WERI-Rb-1 (cell line): ENCODE measurements at regions not wholly inside any gene's neighbourhood (a gene's known extent, or its start where the extent isn't known, plus 50 kb on each side); places are given as distances from the start of the nearest gene placed in this dataset.
"Not testable (repeated sequence)": the region's sequence is repeated elsewhere in the genome, so short reads cannot be mapped to it uniquely, and the experiment has no call there.

Source experiments
- DNase-seq: peaks from one replicate; pipeline ENCODE4 v3.0.0-alpha.2; 2020
- H3K27ac ChIP-seq: fragments of 250-450 bp; sonication (Bioruptor Pico); 2 replicates; pipeline ENCODE4 v1.5.1; 2020; ENCODE audit warnings: mild to moderate bottlenecking, moderate library complexity
- H3K27me3 ChIP-seq: fragments of 250-450 bp; sonication (Bioruptor Pico); 2 replicates; pipeline ENCODE4 v1.5.1; 2021; ENCODE audit warnings: mild to moderate bottlenecking, low read depth, moderate library complexity; ENCODE audit not compliant: insufficient read depth, severe bottlenecking
- H3K36me3 ChIP-seq: fragments of 250-450 bp; sonication (Bioruptor Pico); 2 replicates; pipeline ENCODE4 v1.5.1; 2020; ENCODE audit warnings: mild to moderate bottlenecking, moderate library complexity
- H3K4me3 ChIP-seq: 2 replicates; pipeline ENCODE4 v1.5.1; 2011; ENCODE audit warnings: low read depth, mild to moderate bottlenecking, control low read depth, low read length
- H3K9me3 ChIP-seq: fragments of 250-450 bp; sonication (Bioruptor Pico); 2 replicates; pipeline ENCODE4 v1.5.1; 2021; ENCODE audit warnings: mild to moderate bottlenecking, moderate library complexity; ENCODE audit not compliant: severe bottlenecking
- TF ChIP-seq, protein P1 (sequence below): IDR thresholded peaks from 2 replicates; pipeline ENCODE4 v1.5.1; 2011; ENCODE audit warnings: low read depth, mild to moderate bottlenecking, control low read depth, inconsistent platforms, low read length

DNA sequence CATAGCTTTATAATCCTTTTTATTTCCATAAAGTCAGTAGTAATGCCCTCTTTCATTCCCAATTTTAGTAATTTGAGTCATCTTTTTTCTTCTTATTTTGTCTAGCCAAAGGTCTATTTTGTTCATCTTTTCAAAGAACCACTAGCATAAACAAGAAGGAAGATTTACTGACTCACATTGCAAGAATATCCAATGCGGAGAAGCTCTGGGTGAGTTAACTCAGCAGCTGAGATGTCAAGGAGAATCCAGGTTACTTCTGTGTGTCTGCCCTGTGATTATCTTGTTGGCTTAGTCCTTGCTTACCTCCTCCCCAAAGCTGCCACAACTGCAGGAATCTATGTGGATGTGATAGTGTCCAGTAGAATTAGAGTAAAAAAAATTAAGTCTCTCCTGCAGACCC is 311.4 kb upstream of the NCKAP5 start:
- DNase-seq: no peak
- H3K4me3 ChIP-seq: no peak overlapping the region
- H3K27me3 ChIP-seq: no peaks in the 10 kb centered on the region
- TF ChIP-seq, protein P1, sequence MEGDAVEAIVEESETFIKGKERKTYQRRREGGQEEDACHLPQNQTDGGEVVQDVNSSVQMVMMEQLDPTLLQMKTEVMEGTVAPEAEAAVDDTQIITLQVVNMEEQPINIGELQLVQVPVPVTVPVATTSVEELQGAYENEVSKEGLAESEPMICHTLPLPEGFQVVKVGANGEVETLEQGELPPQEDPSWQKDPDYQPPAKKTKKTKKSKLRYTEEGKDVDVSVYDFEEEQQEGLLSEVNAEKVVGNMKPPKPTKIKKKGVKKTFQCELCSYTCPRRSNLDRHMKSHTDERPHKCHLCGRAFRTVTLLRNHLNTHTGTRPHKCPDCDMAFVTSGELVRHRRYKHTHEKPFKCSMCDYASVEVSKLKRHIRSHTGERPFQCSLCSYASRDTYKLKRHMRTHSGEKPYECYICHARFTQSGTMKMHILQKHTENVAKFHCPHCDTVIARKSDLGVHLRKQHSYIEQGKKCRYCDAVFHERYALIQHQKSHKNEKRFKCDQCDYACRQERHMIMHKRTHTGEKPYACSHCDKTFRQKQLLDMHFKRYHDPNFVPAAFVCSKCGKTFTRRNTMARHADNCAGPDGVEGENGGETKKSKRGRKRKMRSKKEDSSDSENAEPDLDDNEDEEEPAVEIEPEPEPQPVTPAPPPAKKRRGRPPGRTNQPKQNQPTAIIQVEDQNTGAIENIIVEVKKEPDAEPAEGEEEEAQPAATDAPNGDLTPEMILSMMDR: no peak
- H3K9me3 ChIP-seq: no peaks in the 10 kb centered on the region
- H3K27ac ChIP-seq: no peak overlapping the region
- H3K36me3 ChIP-seq: no peaks in the 10 kb centered on the region

DNA sequence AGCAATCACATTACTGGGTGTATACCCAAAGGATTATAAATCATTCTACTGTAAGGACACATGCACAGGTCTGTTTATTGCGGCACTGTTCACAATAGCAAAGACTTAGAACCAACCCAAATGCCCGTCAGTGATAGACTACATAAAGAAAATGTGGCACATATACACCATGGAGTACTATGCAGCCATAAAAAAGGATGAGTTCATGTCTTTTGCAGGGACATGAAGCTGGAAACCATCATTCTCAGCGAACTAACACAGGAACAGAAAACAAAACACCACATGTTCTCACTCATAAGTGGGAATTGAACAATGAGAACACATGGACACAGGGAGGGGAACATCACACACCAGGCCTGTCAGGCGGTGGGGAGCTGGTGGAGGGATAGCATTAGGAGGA is 313.9 kb upstream of the NCKAP5 start:
- not testable (repeated sequence) for H3K27me3 ChIP-seq, DNase-seq, H3K36me3 ChIP-seq, H3K27ac ChIP-seq, H3K4me3 ChIP-seq, H3K9me3 ChIP-seq

DNA sequence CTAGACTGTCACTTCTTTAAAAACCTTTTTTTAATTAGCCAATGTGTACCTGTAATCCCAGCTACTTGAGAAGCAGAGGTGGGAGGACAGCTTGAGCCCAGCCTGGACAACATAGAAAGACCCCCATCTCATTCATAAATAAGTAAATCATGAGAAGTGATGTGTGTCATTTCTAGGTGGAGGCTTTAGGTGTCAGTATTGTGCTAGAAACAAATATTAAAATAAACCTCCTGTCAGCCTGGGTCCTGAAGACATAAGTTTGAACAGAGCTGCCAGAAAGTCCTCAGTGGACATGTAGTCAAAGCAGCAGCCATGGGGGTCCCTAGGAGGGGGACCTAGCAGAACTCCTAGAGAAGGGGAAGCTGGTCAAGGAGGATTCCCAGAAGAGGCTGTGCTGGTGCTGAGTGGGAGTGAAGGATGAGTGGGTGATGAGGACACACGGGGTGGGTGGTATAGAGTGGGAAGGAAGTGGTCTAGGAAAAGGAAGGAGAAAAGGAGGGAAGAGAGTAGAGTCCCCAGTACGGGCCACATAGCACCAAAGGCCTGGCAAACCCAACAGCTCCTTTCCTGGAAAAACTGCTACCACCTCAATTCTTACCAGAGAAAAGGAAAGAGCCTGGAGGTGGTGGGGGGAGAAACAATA is 316.6 kb upstream of the NCKAP5 start:
- H3K9me3 ChIP-seq: no peaks in the 10 kb centered on the region
- TF ChIP-seq, protein P1: peak; percentile 24; the same call in 1 of the 2 replicates
- H3K36me3 ChIP-seq: no peaks in the 10 kb centered on the region
- H3K27ac ChIP-seq: no peak overlapping the region
- H3K27me3 ChIP-seq: no peaks in the 10 kb centered on the region
- DNase-seq: no peak
- no peak overlapping the region for H3K4me3 ChIP-seq

DNA sequence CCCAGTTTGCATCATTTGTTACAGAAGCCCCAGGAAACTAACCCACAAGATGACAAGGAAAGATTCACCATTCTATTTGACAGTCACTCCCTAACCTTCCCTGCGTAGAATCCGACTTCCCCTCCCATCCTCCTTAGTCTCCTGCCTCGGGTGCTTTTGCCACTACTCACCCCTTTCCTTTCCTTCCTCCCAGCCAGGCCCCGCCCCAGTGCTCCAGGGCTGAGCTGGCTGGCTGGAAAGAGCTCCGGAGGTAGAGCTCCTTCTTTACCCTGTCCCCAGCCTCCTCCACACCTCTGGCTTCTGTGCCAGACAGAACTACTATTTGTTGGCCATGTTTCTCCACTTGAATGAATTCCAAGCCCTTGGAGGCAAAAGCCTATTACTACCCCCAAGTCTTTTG is 317.6 kb upstream of the NCKAP5 start:
- TF ChIP-seq, protein P1: no peak
- H3K4me3 ChIP-seq: no peak overlapping the region
- H3K27me3 ChIP-seq: no peaks in the 10 kb centered on the region
- no peaks in the 10 kb centered on the region for H3K9me3 ChIP-seq
- no peak overlapping the region for H3K27ac ChIP-seq
- H3K36me3 ChIP-seq: no peaks in the 10 kb centered on the region
- DNase-seq: peak; percentile 11

DNA sequence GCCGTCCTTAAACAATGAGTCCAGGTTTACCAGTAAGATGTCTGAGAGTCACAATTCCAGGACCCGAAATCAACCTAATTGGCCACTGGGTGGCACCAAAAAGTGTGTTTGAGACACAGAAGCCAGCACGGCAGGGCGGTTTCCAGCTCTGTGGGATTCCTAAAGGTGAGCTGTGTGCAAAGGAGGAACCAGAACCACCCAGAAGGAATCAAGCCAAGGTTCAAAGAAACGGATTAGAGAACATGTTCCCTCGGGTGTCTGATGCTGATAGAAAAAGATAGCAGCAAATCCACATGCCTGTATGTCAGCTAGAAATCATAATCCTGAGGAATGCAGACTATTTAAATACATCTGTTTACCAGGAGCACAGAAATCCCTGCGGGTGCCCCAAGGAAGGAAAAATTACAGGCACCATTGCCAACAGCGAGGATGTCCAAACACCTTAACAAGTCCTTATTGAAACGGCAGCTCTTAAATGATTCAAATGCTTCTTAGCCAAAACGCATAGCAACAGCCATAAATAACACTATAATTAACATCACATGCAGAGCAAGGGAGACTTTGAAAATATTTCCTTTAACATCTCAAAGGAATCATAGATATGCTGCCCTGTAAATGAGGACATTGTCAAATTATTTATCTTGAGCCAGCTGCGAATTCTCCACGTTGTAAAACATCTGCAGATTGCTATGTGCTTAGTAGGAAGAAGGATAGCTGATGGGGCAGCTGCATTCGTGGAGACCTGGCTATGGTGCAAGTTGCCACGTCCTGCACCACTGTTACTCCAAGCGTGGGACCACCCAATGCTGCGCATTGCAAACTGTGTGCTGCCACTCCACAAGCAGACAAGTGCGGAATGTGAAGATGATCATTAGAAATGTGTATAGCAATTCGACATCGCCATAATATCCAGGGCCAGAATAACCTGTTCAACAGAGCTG is 318.7 kb upstream of the NCKAP5 start:
- DNase-seq: peak; percentile 85
- H3K27me3 ChIP-seq: no peaks in the 10 kb centered on the region
- H3K9me3 ChIP-seq: no peaks in the 10 kb centered on the region
- H3K4me3 ChIP-seq: no peak overlapping the region
- no peak overlapping the region for H3K27ac ChIP-seq
- TF ChIP-seq, protein P1: peak; percentile 58
- H3K36me3 ChIP-seq: no peaks in the 10 kb centered on the region

DNA sequence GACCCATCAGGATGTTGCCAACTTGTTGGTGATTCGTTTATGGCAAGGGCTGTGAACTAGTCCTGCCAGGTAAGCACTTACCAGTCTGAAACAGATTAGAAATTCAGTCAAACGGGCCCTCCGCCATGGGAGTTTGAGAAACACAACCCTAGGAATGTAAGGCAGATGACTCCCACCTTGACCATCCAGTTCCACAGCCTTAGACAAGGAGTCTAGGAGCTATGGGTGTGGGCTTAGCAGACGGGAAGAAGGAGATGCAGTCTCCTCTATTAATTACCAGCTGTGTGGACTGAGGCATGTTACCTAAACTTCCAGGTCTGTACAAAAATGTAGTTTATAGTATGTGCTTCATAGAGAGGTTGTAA is 319.4 kb upstream of the NCKAP5 start:
- TF ChIP-seq, protein P1: no peak
- Histone ChIP-seq H3K27ac (no peak overlapping the region), H3K27me3 (no peaks in the 10 kb centered on the region), H3K36me3 (no peaks in the 10 kb centered on the region), H3K9me3 (no peaks in the 10 kb centered on the region), H3K4me3 (no peak overlapping the region)
- DNase-seq: no peak
